Activated naive CD4-positive, alpha-beta T cell treated with anti-CD3 and anti-CD28 coated beads for 36 hours (primary cell): ENCODE measurements at regions not wholly inside any gene's neighbourhood (a gene's known extent, or its start where the extent isn't known, plus 50 kb on each side); places are given as distances from the start of the nearest gene placed in this dataset.

ENCODE experiments used
- CTCF ChIA-PET: fragments of 350-600 bp; sonication (Branson Sonifier 250); formaldehyde crosslinking; loops from one replicate; lab custom pipeline; 2021; ENCODE audit warnings: antibody characterized with exemption; lab: Charles Lee
- DNase-seq: peaks from one replicate; pipeline ENCODE4 v3.0.0-alpha.2; 2020
- H3K27ac Mint-ChIP-seq: one replicate; pipeline ENCODE4 v1.8.0; 2021; ENCODE audit warnings: mild to moderate bottlenecking, mixed read lengths
- H3K27me3 Mint-ChIP-seq: one replicate; pipeline ENCODE4 v1.8.0; 2021; ENCODE audit warnings: low read depth, mixed read lengths
- H3K36me3 Mint-ChIP-seq: one replicate; pipeline ENCODE4 v1.8.0; 2021; ENCODE audit warnings: low read depth, mixed read lengths
- H3K4me1 Mint-ChIP-seq: one replicate; pipeline ENCODE4 v1.8.0; 2021; ENCODE audit warnings: low read depth, mixed read lengths
- H3K4me3 Mint-ChIP-seq: one replicate; pipeline ENCODE4 v1.8.0; 2021; ENCODE audit warnings: mild to moderate bottlenecking, moderate library complexity, mixed read lengths
- H3K9me3 Mint-ChIP-seq: one replicate; pipeline ENCODE4 v1.8.0; 2021; ENCODE audit warnings: mixed read lengths
- intact Hi-C: fragments of 100-400 bp; cut with micrococcal nuclease; formaldehyde crosslinking; loops from one replicate; pipeline ENCODE4 v1.15.1; 2023

- Mint-ChIP-seq H3K27ac (no peak overlapping the region), H3K27me3 (no peaks in the 10 kb centered on the region), H3K36me3 (no peaks in the 10 kb centered on the region), H3K4me3 (no peak overlapping the region), H3K4me1 (no peaks in the 10 kb centered on the region), H3K9me3 (peaks cover 11% of the 10 kb centered on the region)
- CTCF ChIA-PET = no interaction called here
- DNase-seq = no peak
- intact Hi-C loops = no loop called here
Measured at GRCh38 chr13:64553411-64554129, 2676.6 kb downstream of the PCDH9 start.

GRCh38 chr13:64551755-64552154 lies 2678.4 kb downstream of the PCDH9 start:
- Mint-ChIP-seq H3K4me1 (no peaks in the 10 kb centered on the region), H3K27ac (no peak overlapping the region)
- DNase-seq = no peak

GRCh38 chr13:64546371-64546770 lies 2683.8 kb downstream of the PCDH9 start:
- Mint-ChIP-seq H3K4me3 (no peak overlapping the region), H3K4me1 (no peaks in the 10 kb centered on the region), H3K9me3 (peaks cover 12% of the 10 kb centered on the region), H3K27me3 (no peaks in the 10 kb centered on the region), H3K27ac (no peak overlapping the region), H3K36me3 (no peaks in the 10 kb centered on the region)
- CTCF ChIA-PET = no interaction called here
- no peak for DNase-seq
- intact Hi-C loops = no loop called here

More at GRCh38 chr13:64551755-64552154, 2678.4 kb downstream of the PCDH9 start:
- H3K9me3 Mint-ChIP-seq = peaks cover 9% of the 10 kb centered on the region
- intact Hi-C loops = no loop called here
- H3K4me3 Mint-ChIP-seq = no peak overlapping the region
- H3K27me3 Mint-ChIP-seq = no peaks in the 10 kb centered on the region
- CTCF ChIA-PET = no interaction called here
- no peaks in the 10 kb centered on the region for H3K36me3 Mint-ChIP-seq

- H3K27me3 Mint-ChIP-seq = no peaks in the 10 kb centered on the region
- peaks cover 4% of the 10 kb centered on the region for H3K9me3 Mint-ChIP-seq
- DNase-seq = no peak
- no peaks in the 10 kb centered on the region for H3K4me1 Mint-ChIP-seq
- no peaks in the 10 kb centered on the region for H3K36me3 Mint-ChIP-seq
- intact Hi-C loops = no loop called here
- CTCF ChIA-PET = no interaction called here
- no peak overlapping the region for H3K27ac Mint-ChIP-seq
- no peak overlapping the region for H3K4me3 Mint-ChIP-seq
Measured at GRCh38 chr13:64540976-64541375, 2689.2 kb downstream of the PCDH9 start.

GRCh38 chr13:64540468-64540867 lies 2689.7 kb downstream of the PCDH9 start:
- Mint-ChIP-seq H3K4me1 (no peaks in the 10 kb centered on the region), H3K4me3 (no peak overlapping the region), H3K9me3 (no peaks in the 10 kb centered on the region), H3K27me3 (no peaks in the 10 kb centered on the region), H3K27ac (no peak overlapping the region), H3K36me3 (no peaks in the 10 kb centered on the region)
- CTCF ChIA-PET = no interaction called here
- DNase-seq = no peak
- intact Hi-C loops = no loop called here

- Mint-ChIP-seq H3K36me3 (no peaks in the 10 kb centered on the region), H3K27me3 (no peaks in the 10 kb centered on the region), H3K9me3 (no peaks in the 10 kb centered on the region), H3K4me3 (no peak overlapping the region), H3K4me1 (no peaks in the 10 kb centered on the region), H3K27ac (no peak overlapping the region)
- DNase-seq = no peak
- intact Hi-C loops = no loop called here
- CTCF ChIA-PET = no interaction called here
Measured at GRCh38 chr13:64538711-64539110, 2691.4 kb downstream of the PCDH9 start.

GRCh38 chr13:64534302-64534701 lies 2695.8 kb downstream of the PCDH9 start:
- H3K27ac Mint-ChIP-seq = no peak overlapping the region
- intact Hi-C loops = no loop called here
- CTCF ChIA-PET = no interaction called here

GRCh38 chr13:64531400-64531799 lies 2698.7 kb downstream of the PCDH9 start:
- H3K36me3 Mint-ChIP-seq = no peaks in the 10 kb centered on the region

More at GRCh38 chr13:64534302-64534701, 2695.8 kb downstream of the PCDH9 start:
- Mint-ChIP-seq H3K4me3 (no peak overlapping the region), H3K36me3 (no peaks in the 10 kb centered on the region), H3K4me1 (no peaks in the 10 kb centered on the region), H3K27me3 (no peaks in the 10 kb centered on the region), H3K9me3 (no peaks in the 10 kb centered on the region)
- DNase-seq = no peak

GRCh38 chr13:64529874-64530485 lies 2700.2 kb downstream of the PCDH9 start:
- CTCF ChIA-PET = no interaction called here
- intact Hi-C loops = no loop called here
- no peaks in the 10 kb centered on the region for H3K4me1 Mint-ChIP-seq
- no peaks in the 10 kb centered on the region for H3K36me3 Mint-ChIP-seq
- no peak overlapping the region for H3K4me3 Mint-ChIP-seq
- H3K27me3 Mint-ChIP-seq = no peaks in the 10 kb centered on the region
- DNase-seq = peak; percentile 7
- no peaks in the 10 kb centered on the region for H3K9me3 Mint-ChIP-seq
- H3K27ac Mint-ChIP-seq = no peak overlapping the region

More at GRCh38 chr13:64531400-64531799, 2698.7 kb downstream of the PCDH9 start:
- Mint-ChIP-seq H3K9me3 (no peaks in the 10 kb centered on the region), H3K4me1 (no peaks in the 10 kb centered on the region), H3K27ac (no peak overlapping the region), H3K4me3 (no peak overlapping the region), H3K27me3 (no peaks in the 10 kb centered on the region)
- DNase-seq = no peak
- CTCF ChIA-PET = no interaction called here
- intact Hi-C loops = no loop called here

GRCh38 chr13:64528838-64529237 lies 2701.3 kb downstream of the PCDH9 start:
- no peak for DNase-seq
- Mint-ChIP-seq H3K4me1 (no peaks in the 10 kb centered on the region), H3K36me3 (no peaks in the 10 kb centered on the region), H3K27me3 (no peaks in the 10 kb centered on the region), H3K27ac (no peak overlapping the region), H3K9me3 (no peaks in the 10 kb centered on the region), H3K4me3 (no peak overlapping the region)
- CTCF ChIA-PET = no interaction called here
- intact Hi-C loops = no loop called here

- Mint-ChIP-seq H3K36me3 (no peaks in the 10 kb centered on the region), H3K9me3 (no peaks in the 10 kb centered on the region), H3K27me3 (no peaks in the 10 kb centered on the region), H3K4me1 (no peaks in the 10 kb centered on the region), H3K27ac (no peak overlapping the region), H3K4me3 (no peak overlapping the region)
- intact Hi-C loops = no loop called here
- CTCF ChIA-PET = no interaction called here
- DNase-seq = no peak
Measured at GRCh38 chr13:64527561-64527960, 2702.6 kb downstream of the PCDH9 start.

GRCh38 chr13:64525687-64526086 lies 2704.4 kb downstream of the PCDH9 start:
- H3K27ac Mint-ChIP-seq = no peak overlapping the region
- CTCF ChIA-PET = no interaction called here
- H3K36me3 Mint-ChIP-seq = no peaks in the 10 kb centered on the region
- H3K4me1 Mint-ChIP-seq = no peaks in the 10 kb centered on the region
- H3K27me3 Mint-ChIP-seq = no peaks in the 10 kb centered on the region
- no peak overlapping the region for H3K4me3 Mint-ChIP-seq
- intact Hi-C loops = no loop called here
- H3K9me3 Mint-ChIP-seq = no peaks in the 10 kb centered on the region
- DNase-seq = no peak

- intact Hi-C loops = no loop called here
- Mint-ChIP-seq H3K36me3 (no peaks in the 10 kb centered on the region), H3K27ac (no peak overlapping the region)
Measured at GRCh38 chr13:64510747-64511146, 2719.4 kb downstream of the PCDH9 start.

More at GRCh38 chr13:64510747-64511146, 2719.4 kb downstream of the PCDH9 start:
- peaks cover 5% of the 10 kb centered on the region for H3K9me3 Mint-ChIP-seq
- H3K27me3 Mint-ChIP-seq = no peaks in the 10 kb centered on the region
- no peak overlapping the region for H3K4me3 Mint-ChIP-seq
- CTCF ChIA-PET = no interaction called here
- no peaks in the 10 kb centered on the region for H3K4me1 Mint-ChIP-seq
- DNase-seq = no peak
